ENCODE measurements at regions not wholly inside any gene's neighbourhood (a gene's known extent, or its start where the extent isn't known, plus 50 kb on each side); places are given as distances from the start of the nearest gene placed in this dataset.
"Not testable (repeated sequence)": the region's sequence is repeated elsewhere in the genome, so short reads cannot be mapped to it uniquely, and the experiment has no call there.

DNA sequence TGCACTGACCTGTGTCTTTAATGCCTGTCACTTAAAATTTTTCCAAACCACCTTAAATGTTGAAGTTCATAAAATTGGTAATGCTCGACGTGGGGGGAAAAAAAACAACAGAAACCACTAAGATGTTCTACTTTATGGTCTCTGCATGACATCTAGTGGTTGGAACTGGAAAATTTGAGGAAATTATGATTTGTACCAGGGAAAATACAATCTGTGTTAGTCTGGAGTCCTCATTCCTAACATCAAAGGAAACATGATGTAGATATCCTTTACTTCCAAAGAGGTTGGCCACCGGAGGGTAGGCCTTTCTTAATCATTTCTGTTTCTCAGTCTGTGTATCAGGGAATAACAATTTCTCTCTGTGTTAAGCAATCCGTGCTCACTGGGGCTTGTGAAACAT, 941.0 kb downstream of the LTN1 start:
- ATAC-seq; FAIRE-seq; H3K9me3 ChIP-seq (replicated peaks; ENCODE audit: control insufficient read depth, insufficient read depth, low read depth, low read length); H2AFZ ChIP-seq (ENCODE audit: low read depth, low read length); in situ Hi-C loops (cut with MboI); H3K4me2 ChIP-seq (ENCODE audit: insufficient read depth, low read length); H3K79me2 ChIP-seq (ENCODE audit: control insufficient read depth, insufficient read depth, low read length); H3K4me3 ChIP-seq; H3K9ac ChIP-seq (ENCODE audit: insufficient read depth in 1 of 2, low read depth in 2 of 2, low read length in 2 of 2); BruUV-seq (replicated peaks); H3K27ac ChIP-seq (ENCODE audit: extremely low read depth, low read depth, low read length); H3K36me3 ChIP-seq (ENCODE audit: control insufficient read depth, insufficient read depth, low read length); H3K4me1 ChIP-seq (replicated peaks in 1 of 2; ENCODE audit: control insufficient read depth in 2 of 2, insufficient read depth in 2 of 2, low read length in 2 of 2); POLR2A ChIA-PET; H4K20me1 ChIP-seq (replicated peaks; ENCODE audit: control insufficient read depth, insufficient read depth, low read length); H3K27me3 ChIP-seq (ENCODE audit: control insufficient read depth in 2 of 2, insufficient read depth in 2 of 2, low read length in 2 of 2); H3K9me1 ChIP-seq (ENCODE audit: control insufficient read depth, insufficient read depth, low read length): not testable (repeated sequence)
- intact Hi-C loops (cut with micrococcal nuclease) = loop anchor here (5.0 kb wide), 1 partner anchor 1199 kb away; no protein-coding TSS in a partner anchor
- 0% methylated on average over 4 of the region's 4 CpGs for WGBS (ENCODE audit: insufficient coverage, low coverage, missing lambda C conversion rate)
- CTCF ChIA-PET (ENCODE audit: low intra/inter-chr PET ratio) = interaction anchor here (1.3 to 1.7 kb wide), 2 partner anchors 1201 to 1202 kb away, joined by 4 to 7 read pairs; no protein-coding TSS in a partner anchor
- peak in 1 of 4 experiments; percentile 1 for DNase-seq (ENCODE audit: extremely low read depth in 1 of 4, low spot score in 3 of 4)
- peak; percentile 51 to 54 for TF ChIP-seq RAD21 (CRISPR knock-in tag; conservative IDR thresholded peaks at IDR 0.05 in 1 of 2, IDR thresholded peaks at IDR 0.05 in 1 of 2)
- TF ChIP-seq, protein P1, sequence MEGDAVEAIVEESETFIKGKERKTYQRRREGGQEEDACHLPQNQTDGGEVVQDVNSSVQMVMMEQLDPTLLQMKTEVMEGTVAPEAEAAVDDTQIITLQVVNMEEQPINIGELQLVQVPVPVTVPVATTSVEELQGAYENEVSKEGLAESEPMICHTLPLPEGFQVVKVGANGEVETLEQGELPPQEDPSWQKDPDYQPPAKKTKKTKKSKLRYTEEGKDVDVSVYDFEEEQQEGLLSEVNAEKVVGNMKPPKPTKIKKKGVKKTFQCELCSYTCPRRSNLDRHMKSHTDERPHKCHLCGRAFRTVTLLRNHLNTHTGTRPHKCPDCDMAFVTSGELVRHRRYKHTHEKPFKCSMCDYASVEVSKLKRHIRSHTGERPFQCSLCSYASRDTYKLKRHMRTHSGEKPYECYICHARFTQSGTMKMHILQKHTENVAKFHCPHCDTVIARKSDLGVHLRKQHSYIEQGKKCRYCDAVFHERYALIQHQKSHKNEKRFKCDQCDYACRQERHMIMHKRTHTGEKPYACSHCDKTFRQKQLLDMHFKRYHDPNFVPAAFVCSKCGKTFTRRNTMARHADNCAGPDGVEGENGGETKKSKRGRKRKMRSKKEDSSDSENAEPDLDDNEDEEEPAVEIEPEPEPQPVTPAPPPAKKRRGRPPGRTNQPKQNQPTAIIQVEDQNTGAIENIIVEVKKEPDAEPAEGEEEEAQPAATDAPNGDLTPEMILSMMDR (IDR thresholded peaks at IDR 0.05 in 2 of 3, conservative IDR thresholded peaks at IDR 0.05 in 1 of 3; ENCODE audit: insufficient read depth in 2 of 3, low read depth in 1 of 3, low read length in 3 of 3) = peak in 1 of 3 experiments; percentile 20; a peak in 1 of 6 replicates

DNA sequence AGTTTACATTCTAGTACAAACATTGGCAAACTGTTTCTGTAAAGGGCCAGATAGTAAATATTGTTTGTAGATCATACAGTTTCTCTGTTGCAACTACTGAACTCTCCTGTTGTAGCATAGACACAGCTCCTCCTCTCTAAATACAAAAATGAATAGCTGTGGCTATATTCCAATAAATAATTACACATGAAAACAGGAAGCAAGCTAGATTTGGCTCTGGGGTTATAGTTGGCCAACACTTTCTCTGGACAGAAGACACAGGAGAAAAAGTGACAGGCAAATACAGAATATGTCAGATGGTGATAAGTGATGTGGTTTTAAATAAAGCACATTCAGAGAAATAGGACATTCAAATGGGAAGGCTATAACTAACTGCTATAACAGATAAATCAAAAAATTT, 957.0 kb downstream of the LTN1 start:
- FAIRE-seq; H3K9me3 ChIP-seq (replicated peaks; ENCODE audit: control insufficient read depth, insufficient read depth, low read depth, low read length); BruUV-seq (replicated peaks): not testable (repeated sequence)

DNA sequence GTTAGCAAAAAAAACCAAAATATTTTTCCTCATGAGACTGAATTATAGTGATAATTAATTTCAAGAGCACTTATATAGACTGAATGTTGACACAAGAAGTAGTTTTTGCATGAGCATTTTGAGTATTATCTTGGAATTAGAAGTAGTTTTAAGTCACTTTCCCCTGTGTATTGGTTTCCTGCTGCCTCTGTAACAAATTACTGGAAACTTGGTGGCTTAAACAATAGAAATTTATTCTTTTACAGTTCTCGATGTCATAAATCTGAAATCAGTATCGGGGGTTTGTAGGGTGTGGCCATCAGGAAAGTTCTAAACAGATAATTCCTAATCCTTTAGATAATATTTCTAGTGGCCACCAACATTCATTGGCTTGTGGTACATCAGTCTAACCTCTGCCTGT, 957.8 kb downstream of the LTN1 start:
- intact Hi-C loops (cut with micrococcal nuclease); H3K9me1 ChIP-seq (ENCODE audit: control insufficient read depth, insufficient read depth, low read length); in situ Hi-C loops (cut with MboI); CTCF ChIA-PET (ENCODE audit: low intra/inter-chr PET ratio); DNase-seq (ENCODE audit: extremely low read depth in 1 of 4, low spot score in 3 of 4); H3K4me1 ChIP-seq (replicated peaks in 1 of 2; ENCODE audit: control insufficient read depth in 2 of 2, insufficient read depth in 2 of 2, low read length in 2 of 2); H3K36me3 ChIP-seq (ENCODE audit: control insufficient read depth, insufficient read depth, low read length); ATAC-seq; H3K79me2 ChIP-seq (ENCODE audit: control insufficient read depth, insufficient read depth, low read length); BruUV-seq (replicated peaks); H3K27me3 ChIP-seq (ENCODE audit: control insufficient read depth in 2 of 2, insufficient read depth in 2 of 2, low read length in 2 of 2); H2AFZ ChIP-seq (ENCODE audit: low read depth, low read length); H3K9ac ChIP-seq (ENCODE audit: insufficient read depth in 1 of 2, low read depth in 2 of 2, low read length in 2 of 2); H4K20me1 ChIP-seq (replicated peaks; ENCODE audit: control insufficient read depth, insufficient read depth, low read length); H3K4me3 ChIP-seq; H3K9me3 ChIP-seq (replicated peaks; ENCODE audit: control insufficient read depth, insufficient read depth, low read depth, low read length); H3K4me2 ChIP-seq (ENCODE audit: insufficient read depth, low read length); POLR2A ChIA-PET; H3K27ac ChIP-seq (ENCODE audit: extremely low read depth, low read depth, low read length); FAIRE-seq: not testable (repeated sequence)
- 0% methylated on average over 2 of the region's 2 CpGs for WGBS (ENCODE audit: insufficient coverage, low coverage, missing lambda C conversion rate)

More for the DNA sequence above, 957.0 kb downstream of the LTN1 start:
- H3K4me2 ChIP-seq (ENCODE audit: insufficient read depth, low read length); ATAC-seq; DNase-seq (ENCODE audit: extremely low read depth in 1 of 4, low spot score in 3 of 4); intact Hi-C loops (cut with micrococcal nuclease); H3K27me3 ChIP-seq (ENCODE audit: control insufficient read depth in 2 of 2, insufficient read depth in 2 of 2, low read length in 2 of 2); H3K4me1 ChIP-seq (replicated peaks in 1 of 2; ENCODE audit: control insufficient read depth in 2 of 2, insufficient read depth in 2 of 2, low read length in 2 of 2); H3K4me3 ChIP-seq; H3K79me2 ChIP-seq (ENCODE audit: control insufficient read depth, insufficient read depth, low read length); H3K27ac ChIP-seq (ENCODE audit: extremely low read depth, low read depth, low read length); H3K9ac ChIP-seq (ENCODE audit: insufficient read depth in 1 of 2, low read depth in 2 of 2, low read length in 2 of 2); H3K36me3 ChIP-seq (ENCODE audit: control insufficient read depth, insufficient read depth, low read length); in situ Hi-C loops (cut with MboI); H2AFZ ChIP-seq (ENCODE audit: low read depth, low read length); POLR2A ChIA-PET; H4K20me1 ChIP-seq (replicated peaks; ENCODE audit: control insufficient read depth, insufficient read depth, low read length); H3K9me1 ChIP-seq (ENCODE audit: control insufficient read depth, insufficient read depth, low read length); CTCF ChIA-PET (ENCODE audit: low intra/inter-chr PET ratio): not testable (repeated sequence)
